Heart left ventricle (tissue), 13 donors: ENCODE measurements at regions not wholly inside any gene's neighbourhood (a gene's known extent, or its start where the extent isn't known, plus 50 kb on each side); places are given as distances from the start of the nearest gene placed in this dataset.

Experiments
- POLR2A ChIP-seq, 2 donors: fragments of 450-650 bp; IDR thresholded peaks; one replicate each; pipeline ENCODE4 v1.6.1; 2017; ENCODE audit warnings: antibody characterized with exemption in 2 of 2, mild to moderate bottlenecking in 2 of 2, moderate library complexity in 2 of 2
- TF ChIP-seq, protein P1 (sequence below), 12 donors: fragments of 200-600 bp; sonication (generic) in 4 of 12; IDR thresholded peaks; one replicate each; pipeline versions ENCODE4 v1.5.0 to v1.8.0; 2018 to 2022; ENCODE audit warnings: antibody characterized with exemption in 12 of 12, mild to moderate bottlenecking in 5 of 12
- donor health status: ischemic (EF 13 %, LVEDD 7.1; RV severe dilation, severe dysfunction).
- donor health status: DM: no; HTN: yes; CAD: no.
- donor health status: DM: no; HTN: no; CAD: no.
- donor health status: ischemic (EF 25% LVEDD 6.9; RV normal size, moderate dysfunction).
- donor health status: ischemic (EF 25% LVEDD 5.7; RV mildly dilated, moderate dysfunction).
- donor health status: ischemic (EF 35%, LVEDD 5.7; RV mildly dilated, moderate dysfunction).
- donor health status: nonischemic (EF 11% LVEDD 7.7; RV severe dilation, severe dysfunction).
- donor health status: DM: yes; HTN: yes; CAD: no.
- donor health status: PGD.
- donor health status: ischemic (EF 29% LVEDD 5.4; RV normal size, mild dysfunction).
- donor health status: nonischemic (EF 23%, LVEDD 6.1; RV moderate dilation, normal function).

DNA sequence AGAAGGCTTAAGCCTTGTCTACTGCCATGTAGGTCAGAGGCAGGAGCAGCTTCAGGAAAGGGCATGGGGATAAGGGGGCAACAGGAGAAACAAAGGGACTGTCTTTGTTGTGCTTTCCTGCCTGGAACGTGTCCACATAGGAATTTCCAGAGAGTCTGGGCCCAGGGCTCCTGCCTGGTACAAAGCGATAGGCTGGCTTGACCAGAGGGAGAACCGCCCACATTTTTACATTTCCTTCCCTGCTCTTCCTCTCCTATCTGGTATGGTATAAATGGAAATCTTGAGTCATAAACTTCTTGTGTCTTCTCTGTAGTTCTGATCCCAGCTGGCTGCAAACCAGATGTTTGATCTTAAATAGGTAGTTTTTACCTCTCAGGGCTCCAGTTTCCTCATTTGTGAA, 414.8 kb downstream of the HRH4 start:
- TF ChIP-seq, protein P1, sequence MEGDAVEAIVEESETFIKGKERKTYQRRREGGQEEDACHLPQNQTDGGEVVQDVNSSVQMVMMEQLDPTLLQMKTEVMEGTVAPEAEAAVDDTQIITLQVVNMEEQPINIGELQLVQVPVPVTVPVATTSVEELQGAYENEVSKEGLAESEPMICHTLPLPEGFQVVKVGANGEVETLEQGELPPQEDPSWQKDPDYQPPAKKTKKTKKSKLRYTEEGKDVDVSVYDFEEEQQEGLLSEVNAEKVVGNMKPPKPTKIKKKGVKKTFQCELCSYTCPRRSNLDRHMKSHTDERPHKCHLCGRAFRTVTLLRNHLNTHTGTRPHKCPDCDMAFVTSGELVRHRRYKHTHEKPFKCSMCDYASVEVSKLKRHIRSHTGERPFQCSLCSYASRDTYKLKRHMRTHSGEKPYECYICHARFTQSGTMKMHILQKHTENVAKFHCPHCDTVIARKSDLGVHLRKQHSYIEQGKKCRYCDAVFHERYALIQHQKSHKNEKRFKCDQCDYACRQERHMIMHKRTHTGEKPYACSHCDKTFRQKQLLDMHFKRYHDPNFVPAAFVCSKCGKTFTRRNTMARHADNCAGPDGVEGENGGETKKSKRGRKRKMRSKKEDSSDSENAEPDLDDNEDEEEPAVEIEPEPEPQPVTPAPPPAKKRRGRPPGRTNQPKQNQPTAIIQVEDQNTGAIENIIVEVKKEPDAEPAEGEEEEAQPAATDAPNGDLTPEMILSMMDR (IDR thresholded peaks at IDR 0.05) = no peak
- TF ChIP-seq POLR2A (IDR thresholded peaks at IDR 0.05) = no peak
